ENCODE measurements at regions not wholly inside any gene's neighbourhood (a gene's known extent, or its start where the extent isn't known, plus 50 kb on each side); places are given as distances from the start of the nearest gene placed in this dataset.
A peak's percentile ranks its signal among the peaks of the same experiment; 100 is the strongest.

GRCh38 chr3:71931922-71932321 lies 147.0 kb upstream of the PROK2 start:
- Histone ChIP-seq H2AFZ (ENCODE audit: insufficient read depth, low read depth, low read length, poor library complexity, severe bottlenecking) (no peak overlapping the region), H3K4me3 (replicated peaks in 1 of 3; ENCODE audit: low read depth in 2 of 3, low read length in 3 of 3) (no peak overlapping the region), H3K4me1 (ENCODE audit: control insufficient read depth in 1 of 2, insufficient read depth in 2 of 2, low read length in 2 of 2) (no peaks in the 10 kb centered on the region), H3K9me3 (replicated peaks in 1 of 2; ENCODE audit: control insufficient read depth in 1 of 2, insufficient read depth in 1 of 2, low read length in 2 of 2) (no peaks in the 10 kb centered on the region), H3K9ac (ENCODE audit: insufficient read depth, low read length, poor library complexity, severe bottlenecking) (no peak overlapping the region), H3K36me3 (replicated peaks in 1 of 2; ENCODE audit: control insufficient read depth in 1 of 2, insufficient read depth in 2 of 2, low read length in 2 of 2) (no peaks in the 10 kb centered on the region), H3K79me2 (ENCODE audit: insufficient read depth, low read length) (no peaks in the 10 kb centered on the region), H3K27me3 (ENCODE audit: control insufficient read depth in 2 of 2, insufficient read depth in 2 of 2, low read length in 2 of 2) (peaks cover 3 to 20% of the 10 kb centered on the region in 2 donors), H3K4me2 (replicated peaks; ENCODE audit: extremely low read depth, low read length, poor library complexity, severe bottlenecking) (no peak overlapping the region), H3K27ac (ENCODE audit: low read depth in 1 of 2, low read length in 2 of 2) (no peak overlapping the region), H4K20me1 (ENCODE audit: insufficient read depth, low read length) (no peaks in the 10 kb centered on the region)
- Mint-ChIP-seq H3K9me3 (peaks cover 0 to 3% (median 0%) of the 10 kb centered on the region in 7 donors), H3K27ac (peak overlapping the region in 1 of 7 donors; percentile 18), H3K4me3 (no peak overlapping the region), H3K27me3 (ENCODE audit: low read depth in 3 of 3) (peaks cover 18 to 38% (median 19%) of the 10 kb centered on the region in 3 donors), H3K4me1 (peaks cover 3% of the 10 kb centered on the region), H3K36me3 (no peaks in the 10 kb centered on the region)
- DNase-seq: peak in 1 of 3 donors; percentile 31
- intact Hi-C loops (cut with micrococcal nuclease): no loop called here
- WGBS (ENCODE audit: insufficient coverage): no CpG with 5 or more reads among the region's 5 CpGs
- TF ChIP-seq CTCF (IDR thresholded peaks at IDR 0.05): no peak

GRCh38 chr3:71930056-71930991 lies 145.4 kb upstream of the PROK2 start:
- Histone ChIP-seq H3K9me3 (replicated peaks in 1 of 2; ENCODE audit: control insufficient read depth in 1 of 2, insufficient read depth in 1 of 2, low read length in 2 of 2) (no peaks in the 10 kb centered on the region), H3K27ac (ENCODE audit: low read depth in 1 of 2, low read length in 2 of 2) (no peak overlapping the region), H3K4me1 (ENCODE audit: control insufficient read depth in 1 of 2, insufficient read depth in 2 of 2, low read length in 2 of 2) (no peaks in the 10 kb centered on the region), H3K27me3 (ENCODE audit: control insufficient read depth in 2 of 2, insufficient read depth in 2 of 2, low read length in 2 of 2) (peaks cover 5 to 18% of the 10 kb centered on the region in 2 donors), H2AFZ (ENCODE audit: insufficient read depth, low read depth, low read length, poor library complexity, severe bottlenecking) (no peak overlapping the region), H3K4me3 (replicated peaks in 1 of 3; ENCODE audit: low read depth in 2 of 3, low read length in 3 of 3) (no peak overlapping the region), H3K36me3 (replicated peaks in 1 of 2; ENCODE audit: control insufficient read depth in 1 of 2, insufficient read depth in 2 of 2, low read length in 2 of 2) (no peaks in the 10 kb centered on the region), H3K79me2 (ENCODE audit: insufficient read depth, low read length) (no peaks in the 10 kb centered on the region), H3K9ac (ENCODE audit: insufficient read depth, low read length, poor library complexity, severe bottlenecking) (no peak overlapping the region), H4K20me1 (ENCODE audit: insufficient read depth, low read length) (no peaks in the 10 kb centered on the region), H3K4me2 (replicated peaks; ENCODE audit: extremely low read depth, low read length, poor library complexity, severe bottlenecking) (no peak overlapping the region)
- no peak for TF ChIP-seq CTCF (IDR thresholded peaks at IDR 0.05)
- Mint-ChIP-seq H3K36me3 (no peaks in the 10 kb centered on the region), H3K27me3 (ENCODE audit: low read depth in 3 of 3) (peaks cover 18 to 42% (median 22%) of the 10 kb centered on the region in 3 donors), H3K4me3 (peak overlapping the region in 1 of 2 donors; percentile 13), H3K4me1 (peaks cover 3% of the 10 kb centered on the region), H3K9me3 (peaks cover 0 to 3% (median 0%) of the 10 kb centered on the region in 7 donors), H3K27ac (no peak overlapping the region)
- WGBS (ENCODE audit: insufficient coverage): 99% methylated on average over 6 of the region's 10 CpGs
- intact Hi-C loops (cut with micrococcal nuclease): no loop called here
- DNase-seq: peak in 1 of 3 donors; percentile 23
